Astrocyte of the spinal cord (primary cell): ENCODE measurements at regions not wholly inside any gene's neighbourhood (a gene's known extent, or its start where the extent isn't known, plus 50 kb on each side); places are given as distances from the start of the nearest gene placed in this dataset.
A peak's percentile ranks its signal among the peaks of the same experiment; 100 is the strongest.

Experiments used
- DNase-seq: peaks from one replicate; pipeline ENCODE4 v3.0.0; 2011; ENCODE audit warnings: low read depth, low spot score
- H3K4me3 ChIP-seq: 2 replicates; pipeline ENCODE4 v1.5.1; 2011; ENCODE audit warnings: low read depth, mild to moderate bottlenecking, low read length, moderate library complexity
- CTCF ChIP-seq: IDR thresholded peaks from 2 replicates; pipeline ENCODE4 v1.5.1; 2012; ENCODE audit warnings: low read depth, mild to moderate bottlenecking, low read length, inconsistent platforms
- in situ Hi-C: cut with HindIII; loops from 2 replicates; pipeline ENCODE4 v1.10.0; 2017; ENCODE audit warnings: low sequenced_read_pairs

- TF ChIP-seq CTCF: no peak
- DNase-seq: no peak
- in situ Hi-C loops: no loop called here
- H3K4me3 ChIP-seq: no peak overlapping the region
These were observed 516.1 kb upstream of the CDH10 start for GRCh38 chr5:25160891-25161290.

- no peak for DNase-seq
- H3K4me3 ChIP-seq: no peak overlapping the region
- no peak for TF ChIP-seq CTCF
- in situ Hi-C loops: no loop called here
These were observed 506.0 kb upstream of the CDH10 start for GRCh38 chr5:25150819-25151218.

- no peak for TF ChIP-seq CTCF
- H3K4me3 ChIP-seq: no peak overlapping the region
- no peak for DNase-seq
- in situ Hi-C loops: no loop called here
These were observed 483.8 kb upstream of the CDH10 start for GRCh38 chr5:25128606-25129005.

DNA sequence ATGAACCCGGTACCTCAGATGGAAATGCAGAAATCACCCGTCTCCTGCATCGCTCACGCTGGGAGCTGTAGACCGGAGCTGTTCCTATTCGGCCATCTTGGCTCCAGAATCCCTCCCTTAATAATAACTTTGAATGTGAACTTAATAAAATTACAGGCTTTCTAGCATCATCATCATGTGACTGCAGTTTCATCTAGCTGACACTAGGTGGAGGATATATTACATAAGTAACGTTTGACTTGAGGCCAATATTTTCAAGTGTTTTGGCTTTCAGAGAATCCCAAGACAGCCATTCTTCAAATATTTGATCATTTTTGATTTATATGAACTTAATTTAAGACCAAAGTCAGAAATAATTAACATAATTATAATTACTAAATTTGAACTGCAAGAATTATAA lies 474.9 kb upstream of the CDH10 start:
- in situ Hi-C loops: no loop called here
- H3K4me3 ChIP-seq: no peak overlapping the region
- DNase-seq: peak; percentile 15
- TF ChIP-seq CTCF: peak; percentile 21

DNA sequence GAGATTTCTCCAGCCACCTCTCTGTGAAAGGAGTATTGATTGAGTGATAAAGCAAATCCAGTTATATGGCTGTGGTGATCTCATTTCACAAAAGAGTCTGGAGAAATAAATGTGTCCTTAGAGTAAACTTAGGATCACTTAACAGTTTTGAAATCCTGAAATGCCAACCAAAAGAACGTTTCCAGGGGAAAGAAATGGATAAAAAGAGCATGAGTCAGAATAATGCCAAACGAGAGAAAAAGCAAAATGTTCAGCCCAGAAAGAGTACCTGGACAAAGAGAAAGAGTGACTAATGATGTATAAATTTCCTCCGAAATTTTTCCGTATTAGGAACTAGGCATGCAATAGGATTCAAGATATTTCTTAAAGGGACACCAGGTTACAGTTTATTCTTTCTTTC lies 463.1 kb upstream of the CDH10 start:
- DNase-seq: peak; percentile 37
- in situ Hi-C loops: no loop called here
- TF ChIP-seq CTCF: no peak
- no peak overlapping the region for H3K4me3 ChIP-seq

- in situ Hi-C loops: no loop called here
- DNase-seq: no peak
- no peak overlapping the region for H3K4me3 ChIP-seq
- no peak for TF ChIP-seq CTCF
These were observed 454.8 kb upstream of the CDH10 start for GRCh38 chr5:25099538-25099937.

GRCh38 chr5:25095261-25095660 lies 450.5 kb upstream of the CDH10 start:
- in situ Hi-C loops: no loop called here
- DNase-seq: no peak
- TF ChIP-seq CTCF: no peak
- no peak overlapping the region for H3K4me3 ChIP-seq
